HG02759 (cell line): ENCODE measurements at regions not wholly inside any gene's neighbourhood (a gene's known extent, or its start where the extent isn't known, plus 50 kb on each side); places are given as distances from the start of the nearest gene placed in this dataset.
"Not testable (repeated sequence)": the region's sequence is repeated elsewhere in the genome, so short reads cannot be mapped to it uniquely, and the experiment has no call there.

ENCODE experiments used
- ATAC-seq: cut with Tn5 transposase; IDR thresholded peaks from one replicate; pipeline ENCODE4 v1.9.1; 2021; ENCODE audit warnings: mild to moderate bottlenecking, moderate library complexity; ENCODE audit not compliant: unreplicated experiment

DNA sequence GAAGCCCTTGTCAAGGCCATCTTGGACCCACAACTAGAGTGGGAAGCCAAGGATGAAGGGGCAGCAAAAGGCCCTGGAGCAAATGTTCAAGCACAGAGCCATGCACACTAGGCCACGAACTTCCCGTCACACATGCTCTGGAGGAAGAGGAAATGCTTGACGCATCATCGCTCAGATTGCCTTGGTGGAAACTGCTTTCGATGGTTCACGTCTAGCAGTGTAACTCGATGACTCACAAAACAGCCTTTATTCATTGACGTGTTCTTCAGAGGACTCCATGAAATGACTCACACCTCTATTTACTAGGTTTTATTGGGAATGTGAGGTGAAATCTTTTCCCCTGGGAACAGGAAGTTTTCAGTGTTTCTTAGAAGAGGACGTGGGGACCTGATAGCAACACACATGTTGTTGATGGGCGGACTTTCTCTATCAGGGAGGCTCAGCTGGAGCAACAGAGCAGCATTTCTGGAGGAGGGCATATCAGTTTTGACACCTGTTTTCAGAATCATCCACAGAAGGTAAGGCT, 79.8 kb upstream of the FLT1 start:
- peak; percentile 58 for ATAC-seq

DNA sequence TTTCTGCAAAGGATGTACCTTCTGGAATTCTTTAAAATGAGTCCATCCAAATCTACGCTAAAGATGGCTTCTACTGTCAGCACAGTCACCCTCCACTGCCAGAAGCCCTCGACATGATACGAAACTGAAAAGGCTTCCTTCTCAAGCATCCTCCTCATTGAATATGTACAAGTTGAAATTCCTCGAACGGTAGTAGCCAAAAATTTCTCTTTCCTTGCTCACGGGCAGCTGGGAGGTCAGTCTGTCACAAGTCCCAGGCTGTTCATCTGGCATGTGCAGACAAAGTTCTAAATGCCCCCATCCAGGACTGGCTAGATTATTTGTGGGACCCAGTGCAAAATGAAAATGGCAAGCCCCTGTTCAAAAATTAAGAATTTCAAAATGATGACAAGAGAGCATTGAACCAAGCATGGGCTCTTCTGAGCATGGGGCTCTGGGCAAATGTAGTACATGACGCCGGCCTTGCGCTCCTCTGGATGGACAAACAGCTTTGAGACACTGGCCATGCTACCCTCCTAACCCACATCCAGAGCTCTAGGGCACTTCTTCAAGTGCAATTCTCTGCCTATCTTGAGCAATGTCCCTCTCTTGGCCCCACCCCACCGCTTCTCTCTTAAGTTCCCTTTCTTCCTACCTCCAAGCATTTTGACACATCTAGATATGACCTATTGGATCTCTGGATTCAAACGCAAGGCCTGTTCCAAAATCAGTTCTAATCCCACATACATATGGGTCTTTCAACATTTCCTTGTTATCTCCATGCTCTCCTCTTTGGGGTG, 78.9 kb upstream of the FLT1 start:
- ATAC-seq, result no peak

DNA sequence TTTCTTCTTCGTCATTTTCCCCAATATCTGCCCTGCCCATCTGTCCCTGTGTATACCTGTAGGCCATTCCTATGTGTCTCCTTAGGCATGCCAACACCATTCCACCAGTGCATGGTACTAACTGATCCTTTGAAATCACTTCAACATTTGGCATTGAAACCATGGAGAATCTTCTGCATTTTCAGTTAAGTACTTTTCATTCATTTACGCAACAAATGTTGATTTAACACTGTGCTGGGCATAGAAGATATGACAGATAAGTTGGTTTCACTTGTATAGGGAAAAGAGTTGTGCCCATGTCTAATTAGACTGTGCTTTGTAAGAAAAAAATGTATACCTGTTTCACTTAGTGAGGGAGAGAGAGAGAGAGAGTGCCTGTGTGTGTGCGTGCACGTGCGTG, 77.9 kb upstream of the FLT1 start:
- no peak for ATAC-seq

GRCh38 chr13:28570356-28570755, 75.4 kb upstream of the FLT1 start:
- not testable (repeated sequence) for ATAC-seq

DNA sequence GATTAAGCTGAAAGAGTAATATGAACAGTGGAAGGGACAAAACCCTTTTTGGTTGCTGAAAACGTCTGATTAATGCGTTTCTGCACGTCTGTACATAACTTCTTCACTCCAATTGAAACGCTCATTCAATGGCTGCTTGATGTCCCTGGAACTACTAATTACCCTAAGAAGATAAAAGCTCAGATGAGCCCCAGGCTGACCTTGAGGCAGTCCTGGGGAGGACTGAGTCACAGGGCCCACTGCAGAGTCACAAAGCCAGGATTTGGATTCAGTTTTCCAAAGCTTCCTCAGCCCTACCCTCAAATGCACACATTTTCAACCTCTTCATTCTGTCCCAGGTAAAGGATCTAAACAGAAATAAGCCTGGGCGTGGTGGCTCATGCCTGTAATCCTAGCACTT, 75.0 kb upstream of the FLT1 start:
- no peak for ATAC-seq

DNA sequence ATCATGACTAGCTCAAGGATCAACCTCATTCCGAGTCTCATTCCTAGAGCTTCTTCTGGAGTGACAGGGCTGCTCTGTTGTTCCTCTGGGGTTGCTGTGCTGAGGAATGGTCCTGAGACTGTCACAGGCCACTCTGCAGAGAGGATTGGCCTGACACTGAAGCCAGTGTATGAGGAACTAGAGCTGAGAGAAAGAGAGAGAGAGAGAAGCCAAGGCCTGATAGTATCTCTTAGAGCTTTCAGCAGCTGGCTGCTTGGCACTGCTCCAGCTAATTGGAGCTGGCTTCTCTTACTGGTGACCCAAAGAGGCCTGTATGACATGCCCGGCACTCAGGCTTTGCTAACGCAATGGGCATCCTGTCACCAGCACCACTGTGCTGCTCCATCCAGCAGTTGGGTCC, 73.4 kb upstream of the FLT1 start:
- no peak for ATAC-seq

DNA sequence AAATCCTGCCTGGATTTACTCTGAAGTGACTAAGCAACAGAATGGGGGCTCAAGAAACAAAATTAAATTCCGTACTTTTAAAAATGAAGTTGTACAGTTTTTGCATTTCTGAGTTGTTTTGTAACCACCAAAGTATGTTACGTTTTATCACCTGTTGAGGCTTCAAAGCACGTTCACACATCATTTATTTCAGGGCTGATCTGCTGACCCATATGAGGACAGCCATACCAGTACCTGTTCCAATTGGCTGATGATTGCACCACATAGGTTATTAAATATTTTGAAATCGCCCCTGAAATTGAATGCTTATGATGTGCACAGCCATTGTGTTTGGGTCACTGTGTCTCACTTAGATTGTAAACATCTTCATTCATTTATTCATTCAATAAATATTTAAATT, 72.0 kb upstream of the FLT1 start:
- ATAC-seq, result no peak

DNA sequence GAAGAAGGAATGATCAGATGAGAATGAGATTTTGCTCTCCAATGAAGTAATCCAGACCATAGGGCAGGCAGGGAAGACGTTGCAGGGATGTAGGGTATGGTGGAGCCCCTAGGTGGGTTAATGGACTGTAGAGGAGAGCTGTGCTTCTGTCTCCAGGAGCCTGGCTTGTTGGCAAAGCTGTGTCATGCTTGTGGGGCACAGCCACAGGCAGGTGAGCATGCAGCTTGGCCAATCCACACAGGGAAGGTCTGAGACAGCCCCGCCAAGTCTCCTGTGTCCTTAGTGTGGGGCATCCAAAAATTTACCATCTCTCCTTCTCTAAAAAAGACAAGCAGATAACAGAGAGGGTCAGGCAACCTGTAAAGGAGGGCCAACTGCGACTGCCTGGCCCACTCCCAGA, 71.4 kb upstream of the FLT1 start:
- no peak for ATAC-seq

DNA sequence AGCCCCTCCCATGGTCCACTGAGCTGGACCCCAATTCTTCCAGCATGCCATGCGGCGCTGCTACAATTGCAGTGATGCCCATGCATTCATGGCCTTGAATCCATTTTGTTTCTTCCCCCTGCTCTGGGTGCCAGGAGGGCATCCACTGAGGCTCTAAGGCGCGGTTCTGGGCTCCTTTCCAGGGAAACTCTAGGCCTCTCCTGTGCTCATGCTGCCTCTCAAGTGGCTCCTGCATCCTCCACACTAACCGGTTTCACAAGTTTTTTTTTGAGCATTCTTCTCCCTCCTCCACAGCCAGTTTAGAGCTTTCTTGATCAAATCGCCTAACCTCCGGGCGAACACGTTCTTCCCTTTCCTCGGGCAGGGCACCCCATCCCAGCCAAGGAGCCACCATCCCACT, 69.1 kb upstream of the FLT1 start:
- no peak for ATAC-seq

DNA sequence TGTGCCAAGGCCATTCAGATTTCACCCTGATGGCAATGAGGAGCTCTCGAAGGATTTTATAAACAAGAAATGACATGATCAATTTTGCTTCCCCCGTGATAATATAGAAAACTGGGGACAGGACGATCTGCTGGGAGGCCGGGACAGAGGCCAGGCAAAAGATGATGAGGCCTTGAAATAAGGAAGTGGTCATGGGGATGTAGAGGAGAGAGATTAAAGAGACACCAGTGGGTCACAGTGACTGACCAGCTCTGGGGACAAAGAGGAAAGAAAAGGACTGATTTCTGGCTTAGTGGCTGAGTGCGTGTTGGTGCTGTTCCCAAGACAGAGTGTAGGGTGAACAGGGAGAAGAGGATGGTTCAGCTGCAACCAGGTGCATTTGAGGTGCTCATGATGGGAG, 68.7 kb upstream of the FLT1 start:
- ATAC-seq, result no peak

GRCh38 chr13:28560612-28561011, 65.7 kb upstream of the FLT1 start:
- no peak for ATAC-seq

- ATAC-seq, result no peak
Measured at GRCh38 chr13:28559636-28560259, 64.8 kb upstream of the FLT1 start.

- no peak for ATAC-seq
Measured at GRCh38 chr13:28558567-28558966, 63.6 kb upstream of the FLT1 start.

DNA sequence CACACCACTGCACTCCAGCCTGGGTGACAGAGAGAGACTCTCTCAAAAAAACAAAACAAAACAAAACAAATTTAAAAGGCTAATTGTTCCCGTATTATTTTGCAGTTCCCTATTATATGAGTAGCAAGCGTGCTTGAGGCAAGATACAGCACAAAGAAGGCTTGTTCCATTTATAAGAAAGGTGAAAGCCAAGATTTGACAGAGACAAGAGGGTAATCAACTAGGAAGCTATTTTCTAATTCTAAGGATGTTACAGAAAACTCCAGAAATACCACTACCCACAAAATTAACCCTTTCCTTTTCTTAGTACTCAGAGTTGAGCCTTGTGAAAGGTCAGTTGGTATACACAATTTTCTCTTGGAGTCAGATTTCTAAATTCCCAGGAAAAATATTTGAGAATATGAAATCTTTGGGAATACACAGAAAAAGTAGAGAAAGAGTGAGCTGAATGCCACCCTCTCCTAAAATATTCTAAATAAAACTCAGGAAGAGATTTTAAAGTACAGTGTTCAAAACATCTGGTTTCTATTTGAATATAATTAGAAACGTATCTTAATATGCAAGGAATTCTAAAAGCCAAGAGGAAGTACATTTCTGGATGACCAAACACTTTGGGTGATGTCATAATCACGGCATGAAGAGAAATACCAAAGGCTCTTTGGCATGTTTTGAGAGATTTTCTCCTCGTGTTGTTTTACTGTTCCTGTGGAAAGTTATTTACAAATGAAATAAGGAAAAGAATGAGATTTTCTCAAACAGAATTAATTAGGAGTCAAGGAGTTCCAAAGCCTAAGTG, 63.0 kb upstream of the FLT1 start:
- no peak for ATAC-seq

- no peak for ATAC-seq
Measured at GRCh38 chr13:28555096-28555495, 60.2 kb upstream of the FLT1 start.

DNA sequence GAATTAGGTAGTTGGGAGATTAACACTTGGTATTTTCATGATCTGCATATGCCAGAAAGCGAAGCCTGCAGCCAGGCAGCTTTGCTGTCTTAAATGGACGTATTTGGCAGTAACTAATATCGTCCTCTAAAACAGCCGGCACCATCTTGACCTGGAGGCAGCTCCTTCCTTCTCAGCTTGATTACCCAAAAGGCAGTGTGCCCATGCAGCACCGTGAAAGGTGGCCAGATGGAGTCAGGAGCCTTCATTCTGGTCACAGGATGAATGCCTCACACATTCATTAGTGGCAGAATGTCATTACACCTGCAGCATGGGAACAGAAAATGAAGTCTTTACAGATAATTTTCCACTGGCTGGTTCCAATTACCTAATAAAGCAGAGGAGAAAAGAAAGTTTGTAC, 59.0 kb upstream of the FLT1 start:
- no peak for ATAC-seq

GRCh38 chr13:28552288-28552687, 57.4 kb upstream of the FLT1 start:
- no peak for ATAC-seq

DNA sequence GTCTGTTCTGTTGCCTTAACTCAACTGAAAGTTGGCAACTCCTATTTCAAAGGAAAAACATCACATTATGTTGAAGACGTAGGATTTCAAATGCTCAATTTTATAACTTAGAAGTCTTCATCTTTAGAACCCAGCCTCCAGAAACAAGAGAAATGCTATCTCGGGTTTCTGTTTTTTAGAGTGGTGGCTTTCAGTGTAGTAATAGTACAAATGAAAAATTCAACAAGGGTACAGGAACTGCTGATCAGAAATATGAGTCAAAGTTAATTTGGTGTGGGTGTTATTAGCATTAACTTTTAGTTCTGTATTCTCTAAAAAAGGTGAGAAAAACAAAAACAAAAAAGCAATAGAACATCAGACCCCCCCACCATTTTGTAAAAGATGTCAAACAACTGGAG, 56.6 kb upstream of the FLT1 start:
- ATAC-seq, result no peak

- no peak for ATAC-seq
Measured at GRCh38 chr13:28550721-28551497, 56.0 kb upstream of the FLT1 start.

GRCh38 chr13:28550091-28550490, 55.2 kb upstream of the FLT1 start:
- no peak for ATAC-seq

DNA sequence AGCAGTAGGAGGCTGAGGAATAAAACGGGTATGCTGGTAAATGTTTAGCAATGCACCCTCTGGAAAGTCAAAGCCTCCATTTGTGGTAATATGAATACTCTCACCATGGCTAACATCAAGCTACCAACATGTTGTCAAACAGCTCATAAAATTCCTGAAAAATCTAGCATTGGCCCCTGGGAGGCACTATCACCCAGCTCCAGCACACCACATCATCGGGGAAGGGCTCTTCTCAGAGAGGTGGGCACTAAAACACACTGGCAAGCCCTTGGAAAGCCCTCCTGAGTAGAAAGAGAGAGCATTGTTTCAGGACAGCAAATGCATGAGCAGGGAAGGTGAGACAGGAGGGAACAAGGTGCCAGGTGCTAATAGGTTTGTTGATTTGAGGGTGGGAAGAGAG, 53.9 kb upstream of the FLT1 start:
- ATAC-seq, result no peak
